GM10266 (cell line): ENCODE measurements at regions not wholly inside any gene's neighbourhood (a gene's known extent, or its start where the extent isn't known, plus 50 kb on each side); places are given as distances from the start of the nearest gene placed in this dataset.

Experiments
- DNase-seq: peaks from one replicate; pipeline ENCODE4 v3.0.0; 2012; ENCODE audit errors: extremely low spot score
- TF ChIP-seq, protein P1 (sequence below): IDR thresholded peaks from 2 replicates; pipeline ENCODE4 v1.5.1; 2012; ENCODE audit warnings: mild to moderate bottlenecking, low read depth; ENCODE audit not compliant: control insufficient read depth, insufficient read depth; ENCODE audit errors: missing control alignments

- TF ChIP-seq, protein P1, sequence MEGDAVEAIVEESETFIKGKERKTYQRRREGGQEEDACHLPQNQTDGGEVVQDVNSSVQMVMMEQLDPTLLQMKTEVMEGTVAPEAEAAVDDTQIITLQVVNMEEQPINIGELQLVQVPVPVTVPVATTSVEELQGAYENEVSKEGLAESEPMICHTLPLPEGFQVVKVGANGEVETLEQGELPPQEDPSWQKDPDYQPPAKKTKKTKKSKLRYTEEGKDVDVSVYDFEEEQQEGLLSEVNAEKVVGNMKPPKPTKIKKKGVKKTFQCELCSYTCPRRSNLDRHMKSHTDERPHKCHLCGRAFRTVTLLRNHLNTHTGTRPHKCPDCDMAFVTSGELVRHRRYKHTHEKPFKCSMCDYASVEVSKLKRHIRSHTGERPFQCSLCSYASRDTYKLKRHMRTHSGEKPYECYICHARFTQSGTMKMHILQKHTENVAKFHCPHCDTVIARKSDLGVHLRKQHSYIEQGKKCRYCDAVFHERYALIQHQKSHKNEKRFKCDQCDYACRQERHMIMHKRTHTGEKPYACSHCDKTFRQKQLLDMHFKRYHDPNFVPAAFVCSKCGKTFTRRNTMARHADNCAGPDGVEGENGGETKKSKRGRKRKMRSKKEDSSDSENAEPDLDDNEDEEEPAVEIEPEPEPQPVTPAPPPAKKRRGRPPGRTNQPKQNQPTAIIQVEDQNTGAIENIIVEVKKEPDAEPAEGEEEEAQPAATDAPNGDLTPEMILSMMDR: no peak
- no peak for DNase-seq
Observed at GRCh38 chr4:32163125-32163524, 1443.0 kb downstream of the PCDH7 start.

- no peak for DNase-seq
- TF ChIP-seq, protein P1: no peak
Observed at GRCh38 chr4:32169841-32170240, 1449.7 kb downstream of the PCDH7 start.

GRCh38 chr4:32172086-32172485 is 1451.9 kb downstream of the PCDH7 start:
- TF ChIP-seq, protein P1: no peak
- no peak for DNase-seq

DNA sequence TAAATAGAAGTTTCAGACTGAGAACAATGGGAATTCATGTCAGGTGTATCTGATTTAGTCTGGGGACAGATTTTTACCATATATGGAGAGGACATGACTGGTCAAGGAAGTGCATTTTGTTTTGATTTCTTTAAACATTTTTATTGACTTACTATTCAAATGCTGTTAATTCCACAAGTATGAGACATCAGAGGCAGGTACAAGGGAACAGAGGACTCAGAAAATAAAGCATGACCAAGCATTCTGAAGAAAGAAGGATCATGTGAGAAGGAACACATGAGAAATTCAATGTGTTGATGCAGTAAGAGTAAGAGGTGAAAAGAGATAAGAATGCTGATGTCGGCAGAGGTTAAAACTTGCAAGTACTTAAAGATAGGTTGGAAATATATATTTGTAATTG is 1452.6 kb downstream of the PCDH7 start:
- TF ChIP-seq, protein P1: no peak
- DNase-seq: no peak

DNA sequence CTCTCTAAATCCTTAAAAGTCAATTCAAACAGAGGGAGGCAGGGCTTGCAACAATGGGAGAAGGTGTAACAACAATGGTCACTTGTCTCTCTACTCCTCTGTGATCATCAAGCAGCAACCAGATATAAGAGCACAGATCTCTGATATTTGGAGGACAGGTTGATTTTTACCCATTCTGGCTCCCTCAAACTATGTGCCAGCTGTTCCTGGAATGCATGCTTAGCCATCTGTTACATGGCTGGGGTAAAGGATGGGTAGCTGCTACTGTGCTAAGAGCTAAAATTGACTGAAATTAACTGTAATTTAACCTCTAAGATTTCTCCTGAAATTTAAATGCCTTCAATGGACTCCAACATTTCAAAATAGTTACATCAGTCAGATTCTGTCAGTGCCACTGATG is 1459.9 kb downstream of the PCDH7 start:
- TF ChIP-seq, protein P1: no peak
- DNase-seq: no peak

GRCh38 chr4:32184186-32184585 is 1464.0 kb downstream of the PCDH7 start:
- DNase-seq: no peak
- TF ChIP-seq, protein P1: no peak

GRCh38 chr4:32189130-32189529 is 1469.0 kb downstream of the PCDH7 start:
- TF ChIP-seq, protein P1: no peak
- no peak for DNase-seq
